Erythroblast (primary cell): ENCODE measurements at regions not wholly inside any gene's neighbourhood (a gene's known extent, or its start where the extent isn't known, plus 50 kb on each side); places are given as distances from the start of the nearest gene placed in this dataset.

Experiments
- GATA1 ChIP-seq: IDR thresholded peaks from 2 replicates; pipeline ENCODE4 v1.6.1; 2011; ENCODE audit warnings: low read depth, mild to moderate bottlenecking, control low read depth, low read length, moderate library complexity
- POLR2A ChIP-seq: IDR thresholded peaks from 2 replicates; pipeline ENCODE4 v1.6.1; 2011; ENCODE audit warnings: mild to moderate bottlenecking, low read length

DNA sequence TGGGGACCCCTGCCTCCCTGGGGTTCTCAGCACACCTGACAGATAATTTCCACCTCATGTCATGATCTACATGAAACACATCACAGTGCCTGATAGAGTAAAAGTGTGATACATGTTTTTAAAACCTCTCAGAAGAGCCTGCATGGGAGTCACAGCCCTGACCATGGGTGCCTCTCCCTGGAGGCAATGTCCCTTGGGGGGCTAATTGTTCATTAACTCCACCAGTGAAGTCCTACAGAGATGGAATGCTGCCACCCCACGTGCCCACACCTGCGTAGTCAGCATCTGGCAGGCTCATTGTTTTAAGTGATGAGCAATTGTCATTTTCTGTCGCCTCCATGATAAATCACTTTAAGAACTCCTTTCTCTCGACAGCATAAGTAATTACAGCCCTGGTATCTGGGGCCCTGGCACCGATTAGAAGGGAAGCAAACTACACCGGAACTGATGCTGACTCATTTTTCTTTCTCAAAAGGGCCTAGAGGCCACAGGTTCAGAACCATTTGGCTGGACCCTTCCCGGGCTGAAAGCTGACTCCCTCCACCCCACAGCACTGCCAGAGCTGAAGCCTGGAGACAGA is 109.6 kb upstream of the GJB5 start:
- TF ChIP-seq POLR2A, result no peak
- TF ChIP-seq GATA1, result no peak
